ENCODE measurements at regions not wholly inside any gene's neighbourhood (a gene's known extent, or its start where the extent isn't known, plus 50 kb on each side); places are given as distances from the start of the nearest gene placed in this dataset.

GRCh38 chr3:96182756-96183155 is 631.6 kb upstream of the EPHA6 start:
- ChIA-PET CTCF (no interaction called here), POLR2A (no interaction called here)
- DNase-seq (ENCODE audit: low spot score) (no peak), ATAC-seq (no peak)
- Mint-ChIP-seq H3K9me3 (0 out of 2 replicates have a peak, but pooled peaks cover 3% of the 10 kb centered on the region), H3K4me1 (no peaks in the 10 kb centered on the region), H3K36me3 (no peaks in the 10 kb centered on the region), H3K27me3 (ENCODE audit: low read depth) (no peaks in the 10 kb centered on the region), H3K4me3 (no peak overlapping the region), H3K27ac (no peak overlapping the region)
- TF ChIP-seq TEAD4 (CRISPR knock-in tag; IDR thresholded peaks at IDR 0.05) = no peak
- no peak for TF ChIP-seq ETV6 (CRISPR knock-in tag; IDR thresholded peaks at IDR 0.05)
- TF ChIP-seq CBFB (CRISPR knock-in tag; IDR thresholded peaks at IDR 0.05; ENCODE audit: low read depth) = no peak
- no peak for TF ChIP-seq SOX15 (CRISPR knock-in tag; IDR thresholded peaks at IDR 0.05)
- TF ChIP-seq ZNF232 (CRISPR knock-in tag; IDR thresholded peaks at IDR 0.05) = no peak
- no peak for TF ChIP-seq ZBTB43 (CRISPR knock-in tag; IDR thresholded peaks at IDR 0.05)
- no peak for TF ChIP-seq NR3C1 (CRISPR knock-in tag; conservative IDR thresholded peaks at IDR 0.05; ENCODE audit: low read depth)
- no peak for TF ChIP-seq ZNF423 (CRISPR knock-in tag; IDR thresholded peaks at IDR 0.05)

GRCh38 chr3:96183871-96184270 is 630.5 kb upstream of the EPHA6 start:
- no peaks in the 10 kb centered on the region for H3K4me1 Mint-ChIP-seq
- no peak overlapping the region for H3K27ac Mint-ChIP-seq
- DNase-seq (ENCODE audit: low spot score) (no peak), ATAC-seq (no peak)
- H3K27me3 Mint-ChIP-seq (ENCODE audit: low read depth) = no peaks in the 10 kb centered on the region
- H3K9me3 Mint-ChIP-seq = 0 out of 2 replicates have a peak, but pooled peaks cover 3% of the 10 kb centered on the region
- ChIA-PET CTCF (no interaction called here), POLR2A (no interaction called here)
- H3K4me3 Mint-ChIP-seq = no peak overlapping the region
- no peaks in the 10 kb centered on the region for H3K36me3 Mint-ChIP-seq
- TF ChIP-seq HMGXB4 (CRISPR knock-in tag; IDR thresholded peaks at IDR 0.05) (no peak), ZSCAN18 (CRISPR knock-in tag; IDR thresholded peaks at IDR 0.05) (no peak), GTF2I (CRISPR knock-in tag; conservative IDR thresholded peaks at IDR 0.05) (no peak), OVOL2 (CRISPR knock-in tag; IDR thresholded peaks at IDR 0.05; ENCODE audit: borderline replicate concordance) (no peak), ELF4 (CRISPR knock-in tag; IDR thresholded peaks at IDR 0.05; ENCODE audit: low read depth) (no peak), E2F1 (CRISPR knock-in tag; IDR thresholded peaks at IDR 0.05) (no peak), ETV6 (CRISPR knock-in tag; IDR thresholded peaks at IDR 0.05) (no peak), CREM (CRISPR knock-in tag; IDR thresholded peaks at IDR 0.05) (no peak), RELA (CRISPR knock-in tag; IDR thresholded peaks at IDR 0.05; ENCODE audit: borderline replicate concordance) (no peak), JUN (CRISPR knock-in tag; IDR thresholded peaks at IDR 0.05) (no peak)
- TF ChIP-seq, protein P1, sequence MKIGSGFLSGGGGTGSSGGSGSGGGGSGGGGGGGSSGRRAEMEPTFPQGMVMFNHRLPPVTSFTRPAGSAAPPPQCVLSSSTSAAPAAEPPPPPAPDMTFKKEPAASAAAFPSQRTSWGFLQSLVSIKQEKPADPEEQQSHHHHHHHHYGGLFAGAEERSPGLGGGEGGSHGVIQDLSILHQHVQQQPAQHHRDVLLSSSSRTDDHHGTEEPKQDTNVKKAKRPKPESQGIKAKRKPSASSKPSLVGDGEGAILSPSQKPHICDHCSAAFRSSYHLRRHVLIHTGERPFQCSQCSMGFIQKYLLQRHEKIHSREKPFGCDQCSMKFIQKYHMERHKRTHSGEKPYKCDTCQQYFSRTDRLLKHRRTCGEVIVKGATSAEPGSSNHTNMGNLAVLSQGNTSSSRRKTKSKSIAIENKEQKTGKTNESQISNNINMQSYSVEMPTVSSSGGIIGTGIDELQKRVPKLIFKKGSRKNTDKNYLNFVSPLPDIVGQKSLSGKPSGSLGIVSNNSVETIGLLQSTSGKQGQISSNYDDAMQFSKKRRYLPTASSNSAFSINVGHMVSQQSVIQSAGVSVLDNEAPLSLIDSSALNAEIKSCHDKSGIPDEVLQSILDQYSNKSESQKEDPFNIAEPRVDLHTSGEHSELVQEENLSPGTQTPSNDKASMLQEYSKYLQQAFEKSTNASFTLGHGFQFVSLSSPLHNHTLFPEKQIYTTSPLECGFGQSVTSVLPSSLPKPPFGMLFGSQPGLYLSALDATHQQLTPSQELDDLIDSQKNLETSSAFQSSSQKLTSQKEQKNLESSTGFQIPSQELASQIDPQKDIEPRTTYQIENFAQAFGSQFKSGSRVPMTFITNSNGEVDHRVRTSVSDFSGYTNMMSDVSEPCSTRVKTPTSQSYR (CRISPR knock-in tag; IDR thresholded peaks at IDR 0.05) = no peak
- TF ChIP-seq, protein P2, sequence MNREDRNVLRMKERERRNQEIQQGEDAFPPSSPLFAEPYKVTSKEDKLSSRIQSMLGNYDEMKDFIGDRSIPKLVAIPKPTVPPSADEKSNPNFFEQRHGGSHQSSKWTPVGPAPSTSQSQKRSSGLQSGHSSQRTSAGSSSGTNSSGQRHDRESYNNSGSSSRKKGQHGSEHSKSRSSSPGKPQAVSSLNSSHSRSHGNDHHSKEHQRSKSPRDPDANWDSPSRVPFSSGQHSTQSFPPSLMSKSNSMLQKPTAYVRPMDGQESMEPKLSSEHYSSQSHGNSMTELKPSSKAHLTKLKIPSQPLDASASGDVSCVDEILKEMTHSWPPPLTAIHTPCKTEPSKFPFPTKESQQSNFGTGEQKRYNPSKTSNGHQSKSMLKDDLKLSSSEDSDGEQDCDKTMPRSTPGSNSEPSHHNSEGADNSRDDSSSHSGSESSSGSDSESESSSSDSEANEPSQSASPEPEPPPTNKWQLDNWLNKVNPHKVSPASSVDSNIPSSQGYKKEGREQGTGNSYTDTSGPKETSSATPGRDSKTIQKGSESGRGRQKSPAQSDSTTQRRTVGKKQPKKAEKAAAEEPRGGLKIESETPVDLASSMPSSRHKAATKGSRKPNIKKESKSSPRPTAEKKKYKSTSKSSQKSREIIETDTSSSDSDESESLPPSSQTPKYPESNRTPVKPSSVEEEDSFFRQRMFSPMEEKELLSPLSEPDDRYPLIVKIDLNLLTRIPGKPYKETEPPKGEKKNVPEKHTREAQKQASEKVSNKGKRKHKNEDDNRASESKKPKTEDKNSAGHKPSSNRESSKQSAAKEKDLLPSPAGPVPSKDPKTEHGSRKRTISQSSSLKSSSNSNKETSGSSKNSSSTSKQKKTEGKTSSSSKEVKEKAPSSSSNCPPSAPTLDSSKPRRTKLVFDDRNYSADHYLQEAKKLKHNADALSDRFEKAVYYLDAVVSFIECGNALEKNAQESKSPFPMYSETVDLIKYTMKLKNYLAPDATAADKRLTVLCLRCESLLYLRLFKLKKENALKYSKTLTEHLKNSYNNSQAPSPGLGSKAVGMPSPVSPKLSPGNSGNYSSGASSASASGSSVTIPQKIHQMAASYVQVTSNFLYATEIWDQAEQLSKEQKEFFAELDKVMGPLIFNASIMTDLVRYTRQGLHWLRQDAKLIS (CRISPR knock-in tag; IDR thresholded peaks at IDR 0.05; ENCODE audit: borderline replicate concordance) = no peak
- TF ChIP-seq, protein P3, sequence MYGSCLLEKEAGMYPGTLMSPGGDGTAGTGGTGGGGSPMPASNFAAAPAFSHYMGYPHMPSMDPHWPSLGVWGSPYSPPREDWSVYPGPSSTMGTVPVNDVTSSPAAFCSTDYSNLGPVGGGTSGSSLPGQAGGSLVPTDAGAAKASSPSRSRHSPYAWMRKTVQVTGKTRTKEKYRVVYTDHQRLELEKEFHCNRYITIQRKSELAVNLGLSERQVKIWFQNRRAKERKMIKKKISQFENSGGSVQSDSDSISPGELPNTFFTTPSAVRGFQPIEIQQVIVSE (CRISPR knock-in tag; IDR thresholded peaks at IDR 0.05; ENCODE audit: borderline replicate concordance) = no peak

All from WTC11 (cell line).